ENCODE measurements at regions not wholly inside any gene's neighbourhood (a gene's known extent, or its start where the extent isn't known, plus 50 kb on each side); places are given as distances from the start of the nearest gene placed in this dataset.

DNA sequence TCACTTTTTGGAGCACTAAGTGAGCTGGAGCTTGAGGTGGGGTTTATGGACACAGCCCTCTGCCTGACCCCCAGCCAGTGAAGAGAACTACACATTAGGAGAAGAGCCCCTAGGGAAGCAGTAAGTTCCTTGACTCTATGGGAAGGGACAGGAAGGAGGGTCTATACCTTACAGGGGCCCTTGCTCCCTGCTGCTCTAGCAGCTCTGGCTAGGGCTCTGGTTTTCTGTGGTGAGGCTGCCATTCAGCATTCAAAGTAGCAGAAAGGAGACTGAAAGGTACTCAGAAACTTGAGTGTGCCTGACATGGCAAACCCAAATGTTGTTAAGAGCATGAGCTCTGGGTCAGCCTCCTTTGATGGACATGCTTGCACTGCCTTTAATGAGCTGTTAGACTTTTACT lies 144.0 kb upstream of the KIT start:
- TF ChIP-seq EZH2 (IDR thresholded peaks at IDR 0.05; ENCODE audit: insufficient read depth, poor library complexity, severe bottlenecking) = no peak
- no peak for TF ChIP-seq EZH2phosphoT487 (IDR thresholded peaks at IDR 0.05; ENCODE audit: insufficient read depth, low read depth)
